NCI-H1048 (cell line): ENCODE measurements at regions not wholly inside any gene's neighbourhood (a gene's known extent, or its start where the extent isn't known, plus 50 kb on each side); places are given as distances from the start of the nearest gene placed in this dataset.
"Not testable (repeated sequence)": the region's sequence is repeated elsewhere in the genome, so short reads cannot be mapped to it uniquely, and the experiment has no call there.

ENCODE experiments used
- DNase-seq: peaks from one replicate; lab custom pipeline; 2025; lab: John Stamatoyannopoulos, UW

DNA sequence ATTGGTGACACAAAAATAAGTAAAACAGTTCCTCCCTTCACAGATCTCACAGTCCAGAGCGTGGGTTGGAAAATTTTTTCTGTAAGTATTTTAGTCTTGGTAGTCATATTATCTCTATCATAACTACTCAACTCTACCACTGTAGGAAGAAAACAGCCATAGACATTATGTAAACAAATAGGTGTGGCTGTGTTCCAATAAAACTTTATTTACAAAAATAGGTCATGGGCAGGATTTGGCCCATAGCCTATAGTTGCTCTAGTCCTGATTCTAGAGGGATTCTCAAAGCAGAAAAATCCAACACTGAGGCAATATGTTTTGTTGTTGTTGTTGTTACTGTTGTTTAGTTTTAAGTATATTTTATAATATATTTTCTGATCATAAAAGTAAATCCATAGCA, 206.1 kb upstream of the GADL1 start:
- no peak for DNase-seq

DNA sequence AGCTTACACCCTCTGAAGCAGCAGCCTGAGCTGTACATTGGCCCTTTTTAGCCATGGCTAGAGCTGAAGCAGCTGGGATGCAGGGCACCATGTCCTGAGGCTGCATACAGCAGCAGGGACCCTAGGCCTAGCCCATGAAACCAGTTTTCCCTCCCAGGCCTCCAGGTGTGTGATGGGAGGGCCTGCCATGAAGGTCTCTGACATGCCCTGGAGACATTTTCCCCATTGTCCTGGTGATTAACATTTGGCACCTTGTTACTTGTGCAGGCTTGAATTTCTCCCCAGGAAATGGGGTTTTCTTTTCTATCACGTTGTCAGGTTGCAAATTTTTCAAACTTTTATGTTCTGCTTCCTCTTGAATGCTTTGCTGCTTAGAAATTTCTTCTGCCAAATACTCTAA, 206.8 kb upstream of the GADL1 start:
- not testable (repeated sequence) for DNase-seq

DNA sequence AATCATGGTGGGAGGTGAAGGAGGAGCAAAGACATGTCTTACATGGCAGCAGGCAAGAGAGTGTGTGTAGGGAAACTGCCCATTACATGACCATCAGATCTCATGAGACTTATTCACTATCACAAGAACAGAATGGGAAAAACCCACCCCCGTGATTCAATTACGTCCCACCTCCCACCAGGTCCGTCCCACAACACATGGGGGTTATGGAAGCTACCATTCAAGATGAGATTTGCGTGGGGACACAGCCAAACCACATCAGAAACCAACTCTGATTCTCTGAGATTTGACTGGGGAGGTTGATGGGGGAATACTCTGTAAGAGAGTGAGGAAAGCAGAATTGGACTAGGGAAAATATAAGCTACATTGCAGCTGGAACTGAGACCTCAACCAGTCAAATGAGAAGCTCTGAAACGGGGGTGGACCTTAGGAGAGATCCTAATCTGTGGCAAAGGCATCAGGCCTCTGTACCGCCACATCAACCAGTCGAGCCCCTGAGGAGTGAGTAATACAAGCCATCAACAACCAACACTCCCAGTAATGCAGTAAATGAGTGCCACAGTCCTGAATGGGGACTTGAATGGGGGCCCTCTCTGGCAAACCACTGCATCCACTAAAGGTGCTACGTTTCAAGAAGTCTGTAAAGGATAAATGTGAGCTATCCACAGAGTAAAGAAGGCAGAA, 207.9 kb upstream of the GADL1 start:
- no peak for DNase-seq

DNA sequence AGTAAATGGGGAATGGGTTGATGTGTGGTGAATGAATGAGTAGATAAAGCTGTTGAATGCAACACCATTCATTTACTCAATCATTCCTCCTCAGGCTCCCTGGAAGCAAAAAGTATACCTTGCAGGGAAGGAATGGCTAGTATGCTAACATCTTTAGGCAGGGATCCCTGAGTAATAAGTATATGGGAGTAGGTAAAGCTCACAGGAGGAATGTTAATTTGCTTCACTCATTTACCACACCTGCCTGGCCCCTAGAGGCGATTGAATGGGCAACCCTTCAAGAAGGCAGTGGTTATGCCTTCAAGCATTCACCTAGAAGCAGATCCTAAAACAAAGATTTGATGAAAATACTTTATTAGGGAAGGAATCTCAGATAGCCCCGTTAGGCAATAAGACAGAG, 208.7 kb upstream of the GADL1 start:
- no peak for DNase-seq

DNA sequence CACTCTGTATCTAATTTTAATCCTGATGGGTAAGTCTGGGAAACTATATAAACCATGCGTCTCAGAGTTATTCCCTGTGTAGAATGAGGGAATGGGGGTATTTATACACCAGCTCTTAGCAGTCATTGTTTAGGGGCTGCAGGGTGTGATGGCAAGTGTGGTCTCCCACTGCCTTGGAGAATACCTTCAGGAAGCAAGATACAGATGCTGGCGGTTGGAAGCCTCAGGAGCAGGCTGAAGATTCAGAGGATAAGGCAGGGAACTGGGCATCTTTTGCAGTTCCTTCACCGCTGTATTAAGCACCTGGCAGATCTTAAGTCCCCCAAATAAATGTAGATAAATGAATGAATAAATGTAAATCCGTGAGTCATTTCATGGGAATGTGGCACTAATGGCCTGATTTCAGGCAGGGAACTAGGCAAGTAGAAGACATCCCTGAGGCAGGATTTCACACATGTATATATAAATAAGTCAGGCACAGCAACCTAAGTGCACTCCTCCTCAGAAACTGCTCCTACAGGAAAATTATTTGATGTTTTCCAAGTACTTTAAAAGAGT, 209.2 kb upstream of the GADL1 start:
- no peak for DNase-seq

DNA sequence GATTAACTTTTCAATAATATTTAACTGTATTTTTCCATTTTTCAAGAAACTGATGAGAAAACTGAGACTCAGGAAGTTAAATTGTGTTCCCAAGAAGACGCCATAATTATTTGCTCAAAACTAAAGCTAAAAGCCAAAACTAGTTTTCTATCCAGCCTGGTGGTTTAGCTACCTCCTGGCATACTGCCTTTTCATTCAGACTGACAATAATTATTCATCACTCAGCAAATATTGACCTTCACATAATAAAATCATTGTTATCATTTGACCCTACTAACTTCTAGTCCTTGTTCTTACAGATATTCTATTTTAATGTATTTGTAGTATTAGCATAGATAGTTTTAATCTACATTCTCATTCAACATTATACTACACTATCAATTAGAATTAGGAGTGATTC, 210.6 kb upstream of the GADL1 start:
- DNase-seq = no peak

DNA sequence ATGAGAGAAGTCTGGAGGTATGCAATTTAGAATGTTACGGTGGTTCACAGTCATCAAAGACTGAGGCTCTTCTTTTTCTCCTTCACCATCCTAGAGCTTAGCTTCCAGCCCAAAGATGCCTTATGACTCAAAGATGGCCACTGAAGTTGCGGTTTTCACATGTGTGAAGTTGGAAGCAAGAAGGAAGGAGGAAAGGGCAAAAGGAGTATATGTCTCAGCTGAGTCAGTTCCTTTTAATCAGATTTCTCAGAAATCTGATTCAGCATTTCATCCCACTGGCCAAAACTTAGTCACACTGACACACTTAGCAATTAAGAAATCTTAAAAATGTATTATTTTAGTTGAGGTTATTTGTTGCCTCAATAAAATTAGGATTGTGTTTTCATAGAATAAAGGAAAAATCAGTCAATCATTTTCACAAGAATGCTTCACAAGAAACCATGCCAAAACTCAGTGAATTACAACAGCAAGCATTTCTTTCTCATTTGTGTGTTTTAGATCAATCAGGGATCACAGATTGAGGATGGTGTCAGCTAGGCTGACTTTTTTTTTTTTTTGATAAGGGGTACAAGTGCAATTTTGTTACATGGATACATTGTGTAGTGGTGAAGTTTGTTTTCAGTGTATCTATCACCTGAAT, 211.1 kb upstream of the GADL1 start:
- no peak for DNase-seq

DNA sequence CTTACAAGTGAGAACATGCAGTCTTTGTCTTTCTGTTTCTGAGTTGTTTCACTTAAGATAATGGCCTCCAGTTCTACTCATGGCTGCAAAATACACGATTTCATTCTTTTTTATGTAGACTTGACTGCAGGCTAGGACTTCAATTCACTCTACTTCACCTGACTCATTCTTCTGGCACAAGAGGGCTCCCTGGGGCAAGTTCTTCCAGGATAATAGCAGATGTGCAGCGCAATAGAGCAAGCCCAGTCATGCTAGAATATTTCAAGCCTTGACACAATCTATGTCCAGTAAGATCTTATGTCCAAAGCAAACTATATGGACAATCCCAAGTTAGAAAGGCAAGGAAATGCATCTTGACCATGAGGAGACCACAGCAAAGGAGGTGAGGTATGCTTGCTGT, 211.7 kb upstream of the GADL1 start:
- DNase-seq = no peak

DNA sequence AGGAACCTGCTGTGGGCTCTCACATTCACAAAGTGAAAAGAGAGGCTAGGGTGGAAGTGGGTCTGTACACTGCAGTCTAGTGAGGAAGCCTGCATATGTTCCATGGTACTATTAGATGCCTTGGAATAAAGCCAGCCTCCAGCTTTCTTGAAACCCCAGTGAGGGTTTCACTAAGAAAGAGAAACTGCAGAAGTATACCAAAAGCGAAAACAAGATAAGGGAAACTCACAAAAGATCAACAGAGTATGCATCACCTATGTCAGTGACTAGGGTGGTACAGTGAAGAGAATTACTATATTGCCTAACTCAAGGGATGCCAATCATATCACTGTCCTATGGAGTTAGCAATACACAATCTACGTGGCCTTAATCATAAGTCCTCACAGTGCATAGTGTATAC, 212.5 kb upstream of the GADL1 start:
- DNase-seq = no peak

DNA sequence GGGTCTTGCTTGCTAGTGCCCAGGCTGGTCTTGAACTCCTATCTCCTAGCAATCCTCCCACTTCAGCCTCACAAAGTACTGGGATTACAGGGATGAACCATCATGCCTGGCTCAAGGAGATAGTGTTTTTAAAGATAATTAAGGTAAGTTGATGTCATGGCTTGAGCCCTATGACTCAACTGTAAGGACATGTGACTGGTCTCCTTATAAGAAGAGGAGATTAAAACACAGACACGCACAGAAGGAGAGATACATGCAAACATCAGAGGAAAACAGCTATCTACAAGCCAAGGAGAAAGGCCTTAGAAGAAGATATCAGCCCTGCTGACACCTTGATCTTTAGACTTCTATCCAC, 220.4 kb upstream of the GADL1 start:
- DNase-seq = no peak

DNA sequence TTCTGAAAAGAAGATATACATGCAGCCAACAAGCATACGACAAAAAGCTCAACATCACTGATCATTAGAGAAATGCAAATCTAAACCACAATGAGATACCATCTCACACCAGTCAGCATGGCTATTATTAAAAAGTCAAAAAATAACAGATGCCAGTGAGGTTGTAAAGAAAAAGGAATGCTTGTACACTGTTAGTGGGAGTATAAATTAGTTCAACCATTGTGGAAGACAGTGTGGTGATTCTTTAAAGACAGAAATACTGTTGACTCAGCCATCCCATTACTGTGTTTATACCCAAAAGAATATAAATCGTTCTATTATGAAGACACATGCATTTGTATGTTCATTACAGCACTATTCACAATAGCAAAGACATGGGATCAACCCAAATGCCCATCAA, 221.1 kb upstream of the GADL1 start:
- not testable (repeated sequence) for DNase-seq

DNA sequence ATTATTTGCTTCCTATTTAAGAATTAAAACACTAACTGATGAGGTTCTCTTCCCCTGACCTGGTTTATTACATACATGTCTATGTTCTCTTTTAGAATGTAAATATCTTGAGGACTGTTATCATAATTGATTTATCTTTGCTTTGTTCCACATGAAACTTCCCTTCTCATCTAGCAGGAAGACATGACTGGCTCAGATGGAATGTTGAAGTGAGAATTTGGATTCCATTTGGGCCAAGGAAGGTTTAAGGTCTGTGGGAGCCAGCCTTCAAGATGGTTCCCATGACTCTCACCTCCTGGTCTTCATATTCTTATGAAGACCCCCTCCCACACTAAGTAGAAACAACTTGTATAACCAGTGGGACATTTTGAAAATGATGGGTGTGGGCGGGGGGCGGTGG, 222.2 kb upstream of the GADL1 start:
- no peak for DNase-seq

DNA sequence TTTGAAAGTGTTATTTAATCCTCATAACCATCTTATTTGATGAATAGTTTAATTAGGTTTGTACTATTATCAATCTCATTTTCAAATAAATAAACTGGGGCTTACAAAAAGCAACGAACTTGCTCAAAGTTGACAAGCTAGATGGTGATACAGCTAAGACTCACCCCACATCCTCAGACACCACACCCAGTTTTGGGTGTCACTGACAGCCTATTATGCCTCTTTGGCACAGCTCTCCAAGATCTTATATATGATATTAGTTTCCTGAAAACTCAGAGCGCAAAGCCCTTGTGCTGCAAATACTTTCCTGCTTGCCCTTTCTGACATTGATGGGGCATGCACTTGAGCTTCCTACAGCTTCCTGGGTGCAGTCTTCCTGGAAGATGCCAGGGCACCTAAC, 223.4 kb upstream of the GADL1 start:
- no peak for DNase-seq

DNA sequence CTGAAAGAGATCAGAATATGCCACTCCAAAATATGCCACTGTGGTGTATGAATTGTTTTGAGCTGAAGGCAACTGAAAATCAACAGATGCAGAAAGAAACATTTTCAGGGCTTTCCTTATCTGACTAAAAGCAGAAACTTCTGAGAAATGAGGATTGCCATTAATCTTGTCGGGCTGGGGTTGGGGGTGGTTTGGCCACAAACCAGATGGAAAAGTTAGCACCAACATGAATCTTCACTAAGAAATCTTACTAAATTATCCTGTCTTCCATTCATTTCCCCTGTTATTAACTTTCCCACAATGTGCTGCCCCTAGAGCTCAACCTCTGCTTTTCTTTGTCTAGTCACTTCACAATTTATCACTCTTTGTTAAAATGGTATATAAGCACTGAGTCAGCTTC, 229.9 kb upstream of the GADL1 start:
- DNase-seq = no peak

DNA sequence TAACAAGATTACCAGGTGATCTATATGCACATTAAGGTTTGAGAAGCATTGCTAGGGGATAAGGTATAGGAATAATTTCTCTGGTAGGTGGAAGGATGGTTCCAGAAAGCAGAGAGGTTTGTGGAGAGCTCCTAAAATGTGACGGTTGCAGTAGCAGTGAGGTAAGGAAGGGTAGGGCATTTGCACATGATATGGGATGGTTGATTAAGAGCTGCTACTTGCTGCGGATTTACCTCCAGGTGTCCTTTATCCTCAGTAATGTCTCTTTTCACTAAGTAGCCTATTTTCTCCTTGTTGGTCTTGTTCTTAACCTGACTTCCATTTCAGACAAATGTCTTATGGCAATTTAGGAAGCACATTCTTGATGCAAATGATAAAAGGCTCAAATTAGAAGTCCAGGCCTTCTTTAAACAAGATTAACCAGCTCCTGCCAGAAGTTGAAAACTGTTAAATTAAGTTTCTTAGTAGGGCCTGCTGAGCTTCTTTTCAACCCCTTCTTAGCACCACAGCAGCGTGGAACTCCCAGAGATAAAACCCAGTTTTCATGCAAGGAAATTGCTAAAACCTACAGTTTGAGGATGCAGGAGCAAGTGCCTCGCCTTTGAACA, 231.1 kb upstream of the GADL1 start:
- no peak for DNase-seq

DNA sequence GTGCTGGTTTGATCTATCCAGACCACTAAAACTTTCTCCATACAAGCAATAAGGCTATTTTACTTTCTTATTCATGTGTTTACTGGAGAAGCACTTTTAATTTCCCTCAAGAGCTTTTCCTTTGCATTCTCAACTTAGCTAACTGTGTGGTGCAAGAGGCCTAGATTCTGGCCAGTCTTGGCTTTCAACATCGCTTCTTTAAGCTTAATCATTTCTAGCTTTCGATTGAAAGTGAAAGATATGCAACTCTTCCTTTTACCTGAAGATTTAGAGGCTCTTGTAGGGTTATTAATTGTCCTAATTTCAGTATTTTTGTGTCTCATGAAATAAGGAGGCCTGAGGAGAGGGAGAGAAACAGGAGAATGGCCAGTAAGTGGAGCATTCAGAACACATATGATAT, 234.8 kb upstream of the GADL1 start:
- DNase-seq = no peak

DNA sequence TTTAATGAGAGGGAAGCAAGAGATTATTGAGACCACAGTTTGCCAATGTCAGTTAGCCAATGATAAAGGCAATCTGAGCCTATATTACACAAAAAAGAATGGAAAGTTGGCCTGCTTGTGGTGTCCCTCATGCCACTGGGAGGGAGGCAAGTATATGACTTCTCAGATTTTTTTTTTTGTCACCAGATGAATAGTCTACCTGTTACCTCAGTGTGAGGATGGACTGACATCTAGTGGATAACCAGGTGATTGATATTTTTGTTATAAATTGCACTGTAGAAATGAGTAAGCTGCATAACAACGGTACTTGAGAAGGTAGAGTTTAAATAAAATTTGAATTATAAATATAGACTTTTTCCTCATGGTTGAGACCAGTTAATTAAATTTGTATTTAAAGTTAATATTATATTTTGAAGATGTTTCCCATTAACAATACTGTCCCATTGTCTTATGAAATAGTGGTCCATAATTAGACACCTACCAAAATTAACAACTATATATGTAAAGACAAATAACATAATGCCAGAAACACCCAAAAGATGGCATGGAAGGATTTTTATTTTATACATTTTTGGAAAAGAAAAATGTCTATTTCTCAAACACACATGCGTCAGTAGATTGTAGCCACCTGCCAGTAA, 237.8 kb upstream of the GADL1 start:
- no peak for DNase-seq

DNA sequence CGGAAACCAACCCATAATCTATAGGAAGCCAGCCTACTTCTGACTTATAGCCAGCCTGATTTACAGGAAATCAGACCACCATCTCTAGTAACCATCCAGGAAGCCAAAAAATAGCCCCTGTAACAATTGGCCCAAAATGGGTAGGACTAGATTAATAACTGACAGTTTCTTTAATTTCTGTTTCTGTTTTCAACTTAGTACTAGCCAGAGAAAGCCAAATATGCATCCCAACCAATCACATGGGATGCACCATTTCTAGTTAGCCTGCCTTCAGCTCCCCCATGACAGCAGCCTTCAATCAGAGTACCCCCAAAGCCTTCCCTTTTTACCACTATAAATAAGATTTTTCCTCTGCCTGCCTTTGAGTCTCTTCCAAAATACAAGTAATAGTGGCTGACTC, 239.1 kb upstream of the GADL1 start:
- no peak for DNase-seq

DNA sequence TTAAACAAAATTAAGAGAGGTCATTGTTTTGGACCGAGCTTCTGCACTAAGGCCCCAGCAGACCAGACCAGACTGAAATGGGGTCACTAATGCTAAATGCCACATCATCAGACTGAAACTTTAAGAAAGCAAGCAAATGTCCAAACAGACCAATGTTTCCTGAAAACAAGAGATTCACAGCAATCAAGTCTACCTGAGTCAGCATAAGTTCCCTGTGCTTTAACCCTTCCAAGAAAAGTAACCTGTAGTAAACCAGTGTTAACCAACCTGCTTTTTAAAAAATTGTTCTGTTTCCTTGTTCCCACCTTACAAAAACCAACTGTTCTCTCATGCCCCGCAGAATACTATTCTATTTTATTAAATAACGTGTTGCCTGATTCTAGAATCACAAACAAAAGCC, 241.1 kb upstream of the GADL1 start:
- no peak for DNase-seq

DNA sequence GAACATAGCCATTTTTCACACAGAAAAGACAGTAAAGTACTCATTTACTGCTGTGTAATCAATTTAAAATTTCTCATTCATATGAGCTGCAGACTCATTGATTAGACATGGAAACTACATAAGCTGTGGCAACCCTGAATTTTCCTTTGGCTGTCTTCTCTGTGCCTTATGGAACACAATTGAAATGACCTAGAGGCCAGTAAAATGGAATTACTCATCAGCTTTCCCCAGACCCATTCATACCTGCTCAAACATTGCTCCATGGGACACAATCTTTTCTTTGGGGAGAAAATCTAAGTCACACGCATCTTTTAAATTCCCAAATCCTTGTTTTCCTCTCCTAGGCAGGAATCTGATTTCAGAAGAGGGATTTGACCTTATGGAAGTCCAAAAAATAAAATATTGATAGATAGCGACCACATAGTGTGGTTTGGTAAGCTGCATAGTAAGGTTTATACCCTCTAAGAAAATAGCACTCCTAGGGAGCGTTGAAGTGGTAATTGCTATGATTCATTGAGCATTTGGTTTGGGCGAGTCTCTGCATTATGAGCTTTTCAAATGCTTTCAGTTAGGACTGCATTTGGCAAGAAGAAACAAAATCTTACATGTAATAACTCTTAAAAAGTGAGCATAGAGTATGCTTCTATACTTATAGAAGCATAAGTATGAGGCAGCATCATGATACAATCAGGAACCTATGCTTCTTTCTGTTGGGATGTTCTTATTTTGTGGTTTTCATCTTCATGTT, 243.4 kb upstream of the GADL1 start:
- DNase-seq = no peak

DNA sequence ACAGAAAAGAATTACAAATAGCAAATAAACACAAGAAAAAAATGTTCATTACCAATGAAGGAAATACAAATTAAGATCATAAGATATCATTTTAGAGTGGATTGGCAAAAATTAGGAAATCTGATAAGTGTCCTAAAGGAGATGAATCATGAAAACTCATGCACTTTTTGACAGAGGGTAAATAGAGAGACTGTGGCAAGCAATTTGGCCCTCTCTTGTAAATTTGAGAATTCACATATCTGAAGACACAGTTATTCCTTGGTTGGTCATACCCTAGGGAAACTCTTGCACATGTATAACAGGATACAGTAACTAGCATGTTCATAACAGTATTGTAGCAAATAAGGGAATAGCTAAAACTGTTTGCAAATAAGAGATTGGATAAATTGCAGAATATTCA, 246.0 kb upstream of the GADL1 start:
- DNase-seq = no peak

DNA sequence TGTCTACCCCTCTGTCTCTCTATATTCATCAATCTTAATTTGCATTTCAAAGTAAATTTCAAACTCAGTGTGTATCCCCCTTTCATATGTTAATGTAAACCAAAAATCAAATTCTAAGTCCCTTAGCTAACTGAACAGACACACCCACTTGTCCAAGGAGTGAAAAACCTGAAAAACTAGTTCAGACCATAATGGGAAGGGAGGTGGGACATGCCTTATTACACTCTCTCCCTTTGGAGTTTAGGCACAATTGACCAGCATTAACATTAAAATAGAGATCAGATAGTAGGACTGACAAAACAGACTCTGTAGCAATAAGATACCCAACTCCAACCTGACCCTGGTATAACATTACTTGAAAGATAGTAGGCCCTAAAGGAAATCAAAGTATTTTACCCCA, 247.7 kb upstream of the GADL1 start:
- no peak for DNase-seq
